CD4-positive, CD25-positive, alpha-beta regulatory T cell (primary cell): ENCODE measurements at regions not wholly inside any gene's neighbourhood (a gene's known extent, or its start where the extent isn't known, plus 50 kb on each side); places are given as distances from the start of the nearest gene placed in this dataset.

ENCODE experiments used
- ATAC-seq, 2 donors: fragments of 150-1000 bp; cut with Tn5 transposase; one replicate each; pipeline ENCODE4 v1.10.0; 2021; ENCODE audit warnings: low read depth in 2 of 2, moderate number of reproducible peaks in 2 of 2, moderate library complexity in 1 of 2
- DNase-seq, 3 donors: peaks; one replicate each; pipeline versions ENCODE4 v3.0.0 to v3.0.0-alpha.2; 2012 to 2022; ENCODE audit warnings: mixed read lengths in 1 of 3
- H3K27ac ChIP-seq: one replicate; pipeline ENCODE4 v1.7.0; 2013; ENCODE audit warnings: mild to moderate bottlenecking, low read length; ENCODE audit not compliant: insufficient read depth, poor library complexity, severe bottlenecking
- H3K27me3 ChIP-seq: one replicate; pipeline ENCODE4 v1.7.0; 2013; ENCODE audit warnings: low read length; ENCODE audit not compliant: control insufficient read depth, insufficient read depth
- H3K36me3 ChIP-seq: one replicate; pipeline ENCODE4 v1.7.0; 2013; ENCODE audit warnings: mild to moderate bottlenecking, low read length, moderate library complexity; ENCODE audit not compliant: control insufficient read depth, insufficient read depth
- H3K4me1 ChIP-seq: 2 replicates; pipeline ENCODE4 v1.7.0; 2013; ENCODE audit warnings: mild to moderate bottlenecking, low read length; ENCODE audit not compliant: insufficient read depth, control insufficient read depth, poor library complexity, severe bottlenecking
- H3K4me3 ChIP-seq: one replicate; pipeline ENCODE4 v1.7.0; 2013; ENCODE audit warnings: low read depth, mild to moderate bottlenecking, low read length, moderate library complexity
- H3K9me3 ChIP-seq, 2 experiments: 1 replicate in 1 of 2; 2 replicates in 1 of 2; pipeline ENCODE4 v1.7.0; 2013; ENCODE audit warnings: low read length in 2 of 2, mild to moderate bottlenecking in 1 of 2, moderate library complexity in 1 of 2; ENCODE audit not compliant: control insufficient read depth in 2 of 2
- H3K27ac Mint-ChIP-seq, 3 donors: one replicate each; pipeline ENCODE4 v1.8.0; 2020 to 2022; ENCODE audit warnings: mild to moderate bottlenecking in 3 of 3, mixed read lengths in 3 of 3, moderate library complexity in 2 of 3
- H3K27me3 Mint-ChIP-seq: one replicate; pipeline ENCODE4 v1.8.0; 2022; ENCODE audit warnings: mild to moderate bottlenecking, mixed read lengths
- H3K36me3 Mint-ChIP-seq: one replicate; pipeline ENCODE4 v1.8.0; 2020; ENCODE audit warnings: mixed read lengths
- H3K4me1 Mint-ChIP-seq, 4 donors: one replicate each; pipeline ENCODE4 v1.8.0; 2020 to 2022; ENCODE audit warnings: mixed read lengths in 4 of 4, mild to moderate bottlenecking in 1 of 4
- H3K4me3 Mint-ChIP-seq, 4 donors: one replicate each; pipeline ENCODE4 v1.8.0; 2020 to 2022; ENCODE audit warnings: mild to moderate bottlenecking in 4 of 4, mixed read lengths in 4 of 4, moderate library complexity in 3 of 4
- H3K9me3 Mint-ChIP-seq, 7 donors: one replicate each; pipeline ENCODE4 v1.8.0; 2020 to 2022; ENCODE audit warnings: mixed read lengths in 7 of 7, mild to moderate bottlenecking in 3 of 7, moderate library complexity in 2 of 7

- no peaks in the 10 kb centered on the region for H3K4me1 Mint-ChIP-seq
Observed at GRCh38 chr3:105157766-105158085, 209.0 kb upstream of the ALCAM start.

GRCh38 chr3:105158286-105158685, 208.4 kb upstream of the ALCAM start:
- peaks cover 0 to 2% (median 0%) of the 10 kb centered on the region in 7 donors for H3K9me3 Mint-ChIP-seq
- H3K4me3 Mint-ChIP-seq, result no peak overlapping the region
- H3K36me3 Mint-ChIP-seq, result no peaks in the 10 kb centered on the region
- ATAC-seq, result no peak
- no peaks in the 10 kb centered on the region for H3K4me1 ChIP-seq
- H3K27ac ChIP-seq, result no peak overlapping the region
- H3K36me3 ChIP-seq, result no peaks in the 10 kb centered on the region
- H3K9me3 ChIP-seq, result no peaks in the 10 kb centered on the region
- H3K4me3 ChIP-seq, result no peak overlapping the region
- peaks cover 6% of the 10 kb centered on the region for H3K27me3 Mint-ChIP-seq
- no peaks in the 10 kb centered on the region for H3K27me3 ChIP-seq
- no peaks in the 10 kb centered on the region for H3K4me1 Mint-ChIP-seq
- H3K27ac Mint-ChIP-seq, result no peak overlapping the region
- DNase-seq, result no peak

More at GRCh38 chr3:105157766-105158085, 209.0 kb upstream of the ALCAM start:
- H3K4me3 Mint-ChIP-seq, result no peak overlapping the region
- peaks cover 0 to 2% (median 0%) of the 10 kb centered on the region in 7 donors for H3K9me3 Mint-ChIP-seq
- Histone ChIP-seq H3K27ac (no peak overlapping the region), H3K9me3 (no peaks in the 10 kb centered on the region), H3K36me3 (no peaks in the 10 kb centered on the region), H3K4me1 (no peaks in the 10 kb centered on the region), H3K4me3 (no peak overlapping the region), H3K27me3 (no peaks in the 10 kb centered on the region)
- H3K27ac Mint-ChIP-seq, result no peak overlapping the region
- H3K27me3 Mint-ChIP-seq, result peaks cover 6% of the 10 kb centered on the region
- no peaks in the 10 kb centered on the region for H3K36me3 Mint-ChIP-seq
- DNase-seq (no peak), ATAC-seq (no peak)

GRCh38 chr3:105162448-105162847, 204.3 kb upstream of the ALCAM start:
- Mint-ChIP-seq H3K36me3 (no peaks in the 10 kb centered on the region), H3K27me3 (peaks cover 6% of the 10 kb centered on the region), H3K27ac (no peak overlapping the region), H3K4me3 (no peak overlapping the region), H3K9me3 (peaks cover 0 to 2% (median 0%) of the 10 kb centered on the region in 7 donors), H3K4me1 (no peaks in the 10 kb centered on the region)
- no peaks in the 10 kb centered on the region for H3K36me3 ChIP-seq
- ATAC-seq, result no peak
- no peak overlapping the region for H3K4me3 ChIP-seq
- no peak for DNase-seq
- H3K9me3 ChIP-seq, result no peaks in the 10 kb centered on the region
- no peak overlapping the region for H3K27ac ChIP-seq
- H3K27me3 ChIP-seq, result no peaks in the 10 kb centered on the region
- no peaks in the 10 kb centered on the region for H3K4me1 ChIP-seq

GRCh38 chr3:105166893-105167292, 199.8 kb upstream of the ALCAM start:
- H3K27me3 Mint-ChIP-seq, result peaks cover 2% of the 10 kb centered on the region
- H3K27me3 ChIP-seq, result no peaks in the 10 kb centered on the region
- DNase-seq (no peak), ATAC-seq (no peak)
- H3K36me3 ChIP-seq, result no peaks in the 10 kb centered on the region
- H3K27ac Mint-ChIP-seq, result no peak overlapping the region
- H3K4me3 ChIP-seq, result no peak overlapping the region
- no peaks in the 10 kb centered on the region for H3K4me1 ChIP-seq
- H3K36me3 Mint-ChIP-seq, result no peaks in the 10 kb centered on the region
- no peaks in the 10 kb centered on the region for H3K9me3 Mint-ChIP-seq
- no peak overlapping the region for H3K4me3 Mint-ChIP-seq
- H3K27ac ChIP-seq, result no peak overlapping the region
- no peaks in the 10 kb centered on the region for H3K4me1 Mint-ChIP-seq
- no peaks in the 10 kb centered on the region for H3K9me3 ChIP-seq

DNA sequence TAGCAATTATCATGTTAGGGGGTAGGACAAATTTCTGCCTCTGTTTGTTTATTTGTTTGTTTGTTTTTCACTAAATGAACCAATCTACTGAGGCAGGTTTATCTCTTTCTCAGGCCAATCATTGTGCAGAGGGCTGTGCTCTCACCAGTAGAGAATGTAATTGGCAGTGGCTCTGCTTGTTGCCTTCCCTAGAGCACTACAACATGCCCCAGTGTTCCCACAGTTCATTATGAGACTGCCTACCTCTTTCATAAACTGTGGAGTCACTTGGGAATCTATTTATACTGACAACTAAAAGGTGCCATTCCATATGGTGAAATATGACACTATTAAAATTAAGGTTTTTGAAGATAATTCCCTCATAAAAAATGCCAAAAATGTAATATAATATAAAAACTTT, 196.3 kb upstream of the ALCAM start:
- H3K36me3 ChIP-seq, result no peaks in the 10 kb centered on the region
- ATAC-seq, result no peak
- H3K27ac ChIP-seq, result no peak overlapping the region
- no peaks in the 10 kb centered on the region for H3K9me3 ChIP-seq
- H3K27ac Mint-ChIP-seq, result no peak overlapping the region
- H3K27me3 ChIP-seq, result no peaks in the 10 kb centered on the region
- H3K4me3 Mint-ChIP-seq, result no peak overlapping the region
- no peak overlapping the region for H3K4me3 ChIP-seq
- no peaks in the 10 kb centered on the region for H3K4me1 Mint-ChIP-seq
- no peak for DNase-seq
- H3K4me1 ChIP-seq, result no peaks in the 10 kb centered on the region
- no peaks in the 10 kb centered on the region for H3K9me3 Mint-ChIP-seq
- H3K27me3 Mint-ChIP-seq, result no peaks in the 10 kb centered on the region
- no peaks in the 10 kb centered on the region for H3K36me3 Mint-ChIP-seq

GRCh38 chr3:105174017-105174615, 192.6 kb upstream of the ALCAM start:
- Histone ChIP-seq H3K27me3 (no peaks in the 10 kb centered on the region), H3K9me3 (no peaks in the 10 kb centered on the region), H3K4me3 (no peak overlapping the region), H3K27ac (no peak overlapping the region), H3K4me1 (no peaks in the 10 kb centered on the region), H3K36me3 (no peaks in the 10 kb centered on the region)
- Mint-ChIP-seq H3K9me3 (peaks cover 0 to 3% (median 0%) of the 10 kb centered on the region in 7 donors), H3K27me3 (no peaks in the 10 kb centered on the region), H3K4me3 (no peak overlapping the region), H3K36me3 (no peaks in the 10 kb centered on the region), H3K4me1 (no peaks in the 10 kb centered on the region), H3K27ac (no peak overlapping the region)
- no peak for DNase-seq
- ATAC-seq, result no peak

DNA sequence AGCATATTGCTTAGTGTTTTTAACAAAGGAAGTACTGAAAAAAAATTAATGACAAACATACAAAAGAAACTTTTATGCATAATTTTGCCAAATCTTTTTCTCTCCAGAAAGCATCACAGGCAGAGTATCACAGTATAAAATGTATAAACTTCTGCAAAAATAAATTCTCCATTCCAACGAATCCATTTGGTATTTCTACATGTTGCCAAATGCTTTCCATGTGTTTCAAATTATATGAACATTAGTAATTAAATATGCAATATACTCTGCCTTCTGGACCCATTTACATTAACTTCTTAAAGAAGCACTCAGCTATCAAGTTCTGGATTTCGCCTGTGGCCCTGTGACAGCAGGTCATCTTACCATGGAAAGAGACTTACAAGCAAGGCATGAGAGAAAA, 189.1 kb upstream of the ALCAM start:
- Mint-ChIP-seq H3K36me3 (no peaks in the 10 kb centered on the region), H3K27me3 (no peaks in the 10 kb centered on the region), H3K4me1 (no peaks in the 10 kb centered on the region), H3K4me3 (no peak overlapping the region), H3K27ac (no peak overlapping the region), H3K9me3 (peaks cover 0 to 3% (median 0%) of the 10 kb centered on the region in 7 donors)
- Histone ChIP-seq H3K36me3 (no peaks in the 10 kb centered on the region), H3K27ac (no peak overlapping the region), H3K9me3 (no peaks in the 10 kb centered on the region), H3K4me1 (no peaks in the 10 kb centered on the region), H3K27me3 (no peaks in the 10 kb centered on the region), H3K4me3 (no peak overlapping the region)
- DNase-seq (no peak), ATAC-seq (no peak)

- Histone ChIP-seq H3K27ac (no peak overlapping the region), H3K36me3 (no peaks in the 10 kb centered on the region)
- H3K27me3 Mint-ChIP-seq, result peaks cover 4% of the 10 kb centered on the region
Observed at GRCh38 chr3:105187344-105187743, 179.4 kb upstream of the ALCAM start.

More at GRCh38 chr3:105187344-105187743, 179.4 kb upstream of the ALCAM start:
- no peaks in the 10 kb centered on the region for H3K9me3 ChIP-seq
- Mint-ChIP-seq H3K4me1 (no peaks in the 10 kb centered on the region), H3K4me3 (no peak overlapping the region), H3K27ac (no peak overlapping the region), H3K36me3 (no peaks in the 10 kb centered on the region), H3K9me3 (peaks cover 0 to 11% (median 0%) of the 10 kb centered on the region in 7 donors)
- no peaks in the 10 kb centered on the region for H3K27me3 ChIP-seq
- no peaks in the 10 kb centered on the region for H3K4me1 ChIP-seq
- H3K4me3 ChIP-seq, result no peak overlapping the region
- DNase-seq (no peak), ATAC-seq (no peak)
